ENCODE measurements at regions not wholly inside any gene's neighbourhood (a gene's known extent, or its start where the extent isn't known, plus 50 kb on each side); places are given as distances from the start of the nearest gene placed in this dataset.

GRCh38 chr3:3587647-3587972 is 211.6 kb upstream of the LRRN1 start (continued):
- TF ChIP-seq ZNF274 (IDR thresholded peaks at IDR 0.05; ENCODE audit: borderline replicate concordance, extremely low read depth, low read length) = no peak
- no peak for TF ChIP-seq EP300 (IDR thresholded peaks at IDR 0.05; ENCODE audit: borderline replicate concordance in 1 of 2, low read depth in 2 of 2, low read length in 2 of 2)
- TF ChIP-seq, protein P1, sequence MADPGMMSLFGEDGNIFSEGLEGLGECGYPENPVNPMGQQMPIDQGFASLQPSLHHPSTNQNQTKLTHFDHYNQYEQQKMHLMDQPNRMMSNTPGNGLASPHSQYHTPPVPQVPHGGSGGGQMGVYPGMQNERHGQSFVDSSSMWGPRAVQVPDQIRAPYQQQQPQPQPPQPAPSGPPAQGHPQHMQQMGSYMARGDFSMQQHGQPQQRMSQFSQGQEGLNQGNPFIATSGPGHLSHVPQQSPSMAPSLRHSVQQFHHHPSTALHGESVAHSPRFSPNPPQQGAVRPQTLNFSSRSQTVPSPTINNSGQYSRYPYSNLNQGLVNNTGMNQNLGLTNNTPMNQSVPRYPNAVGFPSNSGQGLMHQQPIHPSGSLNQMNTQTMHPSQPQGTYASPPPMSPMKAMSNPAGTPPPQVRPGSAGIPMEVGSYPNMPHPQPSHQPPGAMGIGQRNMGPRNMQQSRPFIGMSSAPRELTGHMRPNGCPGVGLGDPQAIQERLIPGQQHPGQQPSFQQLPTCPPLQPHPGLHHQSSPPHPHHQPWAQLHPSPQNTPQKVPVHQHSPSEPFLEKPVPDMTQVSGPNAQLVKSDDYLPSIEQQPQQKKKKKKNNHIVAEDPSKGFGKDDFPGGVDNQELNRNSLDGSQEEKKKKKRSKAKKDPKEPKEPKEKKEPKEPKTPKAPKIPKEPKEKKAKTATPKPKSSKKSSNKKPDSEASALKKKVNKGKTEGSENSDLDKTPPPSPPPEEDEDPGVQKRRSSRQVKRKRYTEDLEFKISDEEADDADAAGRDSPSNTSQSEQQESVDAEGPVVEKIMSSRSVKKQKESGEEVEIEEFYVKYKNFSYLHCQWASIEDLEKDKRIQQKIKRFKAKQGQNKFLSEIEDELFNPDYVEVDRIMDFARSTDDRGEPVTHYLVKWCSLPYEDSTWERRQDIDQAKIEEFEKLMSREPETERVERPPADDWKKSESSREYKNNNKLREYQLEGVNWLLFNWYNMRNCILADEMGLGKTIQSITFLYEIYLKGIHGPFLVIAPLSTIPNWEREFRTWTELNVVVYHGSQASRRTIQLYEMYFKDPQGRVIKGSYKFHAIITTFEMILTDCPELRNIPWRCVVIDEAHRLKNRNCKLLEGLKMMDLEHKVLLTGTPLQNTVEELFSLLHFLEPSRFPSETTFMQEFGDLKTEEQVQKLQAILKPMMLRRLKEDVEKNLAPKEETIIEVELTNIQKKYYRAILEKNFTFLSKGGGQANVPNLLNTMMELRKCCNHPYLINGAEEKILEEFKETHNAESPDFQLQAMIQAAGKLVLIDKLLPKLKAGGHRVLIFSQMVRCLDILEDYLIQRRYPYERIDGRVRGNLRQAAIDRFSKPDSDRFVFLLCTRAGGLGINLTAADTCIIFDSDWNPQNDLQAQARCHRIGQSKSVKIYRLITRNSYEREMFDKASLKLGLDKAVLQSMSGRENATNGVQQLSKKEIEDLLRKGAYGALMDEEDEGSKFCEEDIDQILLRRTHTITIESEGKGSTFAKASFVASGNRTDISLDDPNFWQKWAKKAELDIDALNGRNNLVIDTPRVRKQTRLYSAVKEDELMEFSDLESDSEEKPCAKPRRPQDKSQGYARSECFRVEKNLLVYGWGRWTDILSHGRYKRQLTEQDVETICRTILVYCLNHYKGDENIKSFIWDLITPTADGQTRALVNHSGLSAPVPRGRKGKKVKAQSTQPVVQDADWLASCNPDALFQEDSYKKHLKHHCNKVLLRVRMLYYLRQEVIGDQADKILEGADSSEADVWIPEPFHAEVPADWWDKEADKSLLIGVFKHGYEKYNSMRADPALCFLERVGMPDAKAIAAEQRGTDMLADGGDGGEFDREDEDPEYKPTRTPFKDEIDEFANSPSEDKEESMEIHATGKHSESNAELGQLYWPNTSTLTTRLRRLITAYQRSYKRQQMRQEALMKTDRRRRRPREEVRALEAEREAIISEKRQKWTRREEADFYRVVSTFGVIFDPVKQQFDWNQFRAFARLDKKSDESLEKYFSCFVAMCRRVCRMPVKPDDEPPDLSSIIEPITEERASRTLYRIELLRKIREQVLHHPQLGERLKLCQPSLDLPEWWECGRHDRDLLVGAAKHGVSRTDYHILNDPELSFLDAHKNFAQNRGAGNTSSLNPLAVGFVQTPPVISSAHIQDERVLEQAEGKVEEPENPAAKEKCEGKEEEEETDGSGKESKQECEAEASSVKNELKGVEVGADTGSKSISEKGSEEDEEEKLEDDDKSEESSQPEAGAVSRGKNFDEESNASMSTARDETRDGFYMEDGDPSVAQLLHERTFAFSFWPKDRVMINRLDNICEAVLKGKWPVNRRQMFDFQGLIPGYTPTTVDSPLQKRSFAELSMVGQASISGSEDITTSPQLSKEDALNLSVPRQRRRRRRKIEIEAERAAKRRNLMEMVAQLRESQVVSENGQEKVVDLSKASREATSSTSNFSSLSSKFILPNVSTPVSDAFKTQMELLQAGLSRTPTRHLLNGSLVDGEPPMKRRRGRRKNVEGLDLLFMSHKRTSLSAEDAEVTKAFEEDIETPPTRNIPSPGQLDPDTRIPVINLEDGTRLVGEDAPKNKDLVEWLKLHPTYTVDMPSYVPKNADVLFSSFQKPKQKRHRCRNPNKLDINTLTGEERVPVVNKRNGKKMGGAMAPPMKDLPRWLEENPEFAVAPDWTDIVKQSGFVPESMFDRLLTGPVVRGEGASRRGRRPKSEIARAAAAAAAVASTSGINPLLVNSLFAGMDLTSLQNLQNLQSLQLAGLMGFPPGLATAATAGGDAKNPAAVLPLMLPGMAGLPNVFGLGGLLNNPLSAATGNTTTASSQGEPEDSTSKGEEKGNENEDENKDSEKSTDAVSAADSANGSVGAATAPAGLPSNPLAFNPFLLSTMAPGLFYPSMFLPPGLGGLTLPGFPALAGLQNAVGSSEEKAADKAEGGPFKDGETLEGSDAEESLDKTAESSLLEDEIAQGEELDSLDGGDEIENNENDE (IDR thresholded peaks at IDR 0.05; ENCODE audit: insufficient replicate concordance, low read length) = no peak
- TF ChIP-seq POLR2A (IDR thresholded peaks at IDR 0.05; ENCODE audit: control extremely low read depth in 1 of 2, low read depth in 2 of 2, low read length in 2 of 2) = no peak

Measured in H1 (cell line).